ENCODE measurements at regions not wholly inside any gene's neighbourhood (a gene's known extent, or its start where the extent isn't known, plus 50 kb on each side); places are given as distances from the start of the nearest gene placed in this dataset.

- Mint-ChIP-seq H3K4me1 (ENCODE audit: low read depth) (no peaks in the 10 kb centered on the region), H3K9me3 (ENCODE audit: low read depth) (peaks cover 7% of the 10 kb centered on the region), H3K4me3 (ENCODE audit: unreplicated experiment) (no peak overlapping the region), H3K27me3 (ENCODE audit: low read depth) (no peaks in the 10 kb centered on the region), H3K27ac (ENCODE audit: unreplicated experiment) (no peak overlapping the region), H3K36me3 (ENCODE audit: low read depth) (no peaks in the 10 kb centered on the region)
- no peak for TF ChIP-seq CTCF (IDR thresholded peaks at IDR 0.05)
- no peak for DNase-seq (ENCODE audit: low spot score)
Observed at GRCh38 chr12:31783996-31784645, 55.3 kb upstream of the AMN1 start.

DNA sequence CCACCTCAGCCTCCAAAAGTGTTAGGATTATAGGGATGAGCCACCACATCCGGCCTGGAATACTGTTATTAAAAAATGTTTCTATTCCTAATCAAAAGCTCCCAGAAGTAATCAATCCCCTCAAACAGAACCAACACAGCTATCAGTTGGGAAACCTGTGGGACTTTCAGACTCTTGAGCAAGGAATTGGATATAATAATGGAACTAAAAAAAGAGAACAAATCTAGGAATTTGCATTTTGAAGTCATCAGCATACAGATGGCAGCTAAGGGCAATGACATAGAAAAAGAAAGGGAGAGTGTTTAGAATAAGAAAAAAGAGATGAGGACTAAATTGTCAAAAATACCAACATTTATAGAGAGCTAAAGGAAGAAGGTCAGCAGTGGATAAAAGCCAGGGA, 54.7 kb upstream of the AMN1 start:
- Mint-ChIP-seq H3K9me3 (ENCODE audit: low read depth) (peaks cover 7% of the 10 kb centered on the region), H3K27me3 (ENCODE audit: low read depth) (no peaks in the 10 kb centered on the region), H3K4me3 (ENCODE audit: unreplicated experiment) (no peak overlapping the region), H3K27ac (ENCODE audit: unreplicated experiment) (no peak overlapping the region), H3K36me3 (ENCODE audit: low read depth) (no peaks in the 10 kb centered on the region), H3K4me1 (ENCODE audit: low read depth) (no peaks in the 10 kb centered on the region)
- DNase-seq (ENCODE audit: low spot score), result no peak
- no peak for TF ChIP-seq CTCF (IDR thresholded peaks at IDR 0.05)

DNA sequence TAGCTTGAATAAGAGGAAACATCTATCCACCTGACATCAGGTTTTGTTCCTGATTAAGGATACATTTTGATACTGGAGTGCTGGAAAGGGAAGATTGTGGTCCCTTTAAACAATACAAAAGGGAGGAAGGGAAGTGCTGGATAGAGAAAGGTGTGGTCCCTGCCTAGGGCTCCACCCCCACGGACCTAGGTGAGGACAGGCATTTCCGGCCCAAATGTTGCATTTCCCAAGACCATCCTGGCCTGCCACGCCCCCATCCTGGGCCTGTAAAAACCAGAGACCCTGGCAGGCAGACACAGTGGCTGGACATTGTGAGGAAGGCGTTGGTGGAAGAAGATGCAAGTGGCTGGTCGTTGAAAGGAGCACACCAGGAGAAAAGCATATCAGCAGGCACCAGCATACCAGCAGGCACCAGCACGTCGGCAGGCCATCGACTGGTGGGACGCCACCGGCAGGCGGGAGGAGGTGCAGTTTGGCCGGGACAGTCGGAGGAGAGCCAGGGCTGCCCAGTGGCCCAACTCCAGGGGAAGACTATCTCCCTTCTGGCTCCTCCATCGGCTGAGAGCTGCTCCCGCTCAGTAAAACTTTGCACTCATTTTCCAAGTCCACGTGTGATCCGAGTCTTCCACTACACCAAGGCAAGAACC, 53.2 kb upstream of the AMN1 start:
- no peak for TF ChIP-seq CTCF (IDR thresholded peaks at IDR 0.05)
- H3K36me3 Mint-ChIP-seq (ENCODE audit: low read depth), result no peaks in the 10 kb centered on the region
- no peaks in the 10 kb centered on the region for H3K4me1 Mint-ChIP-seq (ENCODE audit: low read depth)
- no peak overlapping the region for H3K4me3 Mint-ChIP-seq (ENCODE audit: unreplicated experiment)
- DNase-seq (ENCODE audit: low spot score), result no peak
- peaks cover 7% of the 10 kb centered on the region for H3K9me3 Mint-ChIP-seq (ENCODE audit: low read depth)
- H3K27ac Mint-ChIP-seq (ENCODE audit: unreplicated experiment), result no peak overlapping the region
- no peaks in the 10 kb centered on the region for H3K27me3 Mint-ChIP-seq (ENCODE audit: low read depth)

DNA sequence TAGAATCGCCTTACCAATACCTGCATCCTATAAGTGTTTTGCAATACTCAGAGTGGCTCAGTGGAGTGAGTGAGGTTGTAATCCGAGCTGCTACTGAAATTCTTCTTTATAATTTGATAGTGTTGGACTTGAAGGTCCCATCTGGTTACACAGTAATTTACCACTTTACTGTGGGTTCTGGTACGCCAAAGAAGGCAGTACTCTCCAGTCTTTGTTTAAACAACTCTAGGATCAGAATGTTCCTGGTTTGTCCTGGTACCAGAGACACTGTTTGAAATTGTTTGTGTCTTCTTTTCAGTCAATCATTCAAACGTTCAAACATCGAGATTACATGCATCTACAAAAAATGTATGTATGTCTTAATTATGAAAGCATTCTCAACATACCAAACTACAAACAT, 51.3 kb upstream of the AMN1 start:
- no peak for DNase-seq (ENCODE audit: low spot score)
- no peak for TF ChIP-seq CTCF (IDR thresholded peaks at IDR 0.05)

GRCh38 chr12:31778687-31779086, 49.9 kb upstream of the AMN1 start:
- no peak for TF ChIP-seq CTCF (IDR thresholded peaks at IDR 0.05)
- Mint-ChIP-seq H3K9me3 (ENCODE audit: low read depth) (peaks cover under 1% of the 10 kb centered on the region), H3K36me3 (ENCODE audit: low read depth) (no peaks in the 10 kb centered on the region)

More for the DNA sequence above, 51.3 kb upstream of the AMN1 start:
- Mint-ChIP-seq H3K27me3 (ENCODE audit: low read depth) (no peaks in the 10 kb centered on the region), H3K4me3 (ENCODE audit: unreplicated experiment) (no peak overlapping the region), H3K27ac (ENCODE audit: unreplicated experiment) (no peak overlapping the region), H3K4me1 (ENCODE audit: low read depth) (no peaks in the 10 kb centered on the region), H3K9me3 (ENCODE audit: low read depth) (peaks cover 7% of the 10 kb centered on the region), H3K36me3 (ENCODE audit: low read depth) (no peaks in the 10 kb centered on the region)

More at GRCh38 chr12:31778687-31779086, 49.9 kb upstream of the AMN1 start:
- Mint-ChIP-seq H3K4me3 (ENCODE audit: unreplicated experiment) (no peak overlapping the region), H3K27ac (ENCODE audit: unreplicated experiment) (no peak overlapping the region), H3K4me1 (ENCODE audit: low read depth) (no peaks in the 10 kb centered on the region), H3K27me3 (ENCODE audit: low read depth) (peaks cover 2% of the 10 kb centered on the region)
- no peak for DNase-seq (ENCODE audit: low spot score)
